Body of pancreas (tissue), 4 donors: ENCODE measurements at regions not wholly inside any gene's neighbourhood (a gene's known extent, or its start where the extent isn't known, plus 50 kb on each side); places are given as distances from the start of the nearest gene placed in this dataset.

Source experiments
- CTCF ChIP-seq, 7 experiments: fragments of 450-650 bp in 4 of 7; fragments of 200-600 bp in 3 of 7; sonication (generic) in 3 of 7; IDR thresholded peaks; one replicate each; pipeline ENCODE4 v1.5.1; 2016 to 2019; ENCODE audit warnings: antibody characterized with exemption in 7 of 7
- POLR2A ChIP-seq, 3 donors: fragments of 450-650 bp; IDR thresholded peaks; one replicate each; pipeline ENCODE4 v1.6.1; 2016; ENCODE audit warnings: antibody characterized with exemption in 3 of 3, mild to moderate bottlenecking in 2 of 3

- no peak for TF ChIP-seq CTCF (IDR thresholded peaks at IDR 0.05)
- no peak for TF ChIP-seq POLR2A (IDR thresholded peaks at IDR 0.05)
Measured at GRCh38 chr1:14270821-14271220, 327.7 kb upstream of the KAZN start.
